ENCODE measurements at regions not wholly inside any gene's neighbourhood (a gene's known extent, or its start where the extent isn't known, plus 50 kb on each side); places are given as distances from the start of the nearest gene placed in this dataset.

- Mint-ChIP-seq H3K9me3 (no peaks in the 10 kb centered on the region), H3K27me3 (no peaks in the 10 kb centered on the region), H3K4me3 (no peak overlapping the region), H3K4me1 (ENCODE audit: unreplicated experiment) (no peaks in the 10 kb centered on the region), H3K36me3 (no peaks in the 10 kb centered on the region), H3K27ac (no peak overlapping the region)
- no peak for DNase-seq (ENCODE audit: extremely low spot score, unreplicated experiment)
- TF ChIP-seq CTCF (conservative IDR thresholded peaks at IDR 0.05), result no peak
Observed at GRCh38 chr12:61863811-61864210, 396.4 kb upstream of the USP15 start.

GRCh38 chr12:61869796-61870195 is 390.4 kb upstream of the USP15 start:
- TF ChIP-seq CTCF (conservative IDR thresholded peaks at IDR 0.05), result no peak
- no peaks in the 10 kb centered on the region for H3K9me3 Mint-ChIP-seq
- no peak overlapping the region for H3K27ac Mint-ChIP-seq
- DNase-seq (ENCODE audit: extremely low spot score, unreplicated experiment), result no peak
- H3K27me3 Mint-ChIP-seq, result no peaks in the 10 kb centered on the region
- no peaks in the 10 kb centered on the region for H3K4me1 Mint-ChIP-seq (ENCODE audit: unreplicated experiment)
- no peaks in the 10 kb centered on the region for H3K36me3 Mint-ChIP-seq
- H3K4me3 Mint-ChIP-seq, result no peak overlapping the region

- Mint-ChIP-seq H3K9me3 (no peaks in the 10 kb centered on the region), H3K4me1 (ENCODE audit: unreplicated experiment) (no peaks in the 10 kb centered on the region), H3K27me3 (no peaks in the 10 kb centered on the region), H3K36me3 (no peaks in the 10 kb centered on the region), H3K4me3 (no peak overlapping the region), H3K27ac (no peak overlapping the region)
- no peak for DNase-seq (ENCODE audit: extremely low spot score, unreplicated experiment)
- no peak for TF ChIP-seq CTCF (conservative IDR thresholded peaks at IDR 0.05)
Observed at GRCh38 chr12:61870658-61871484, 389.3 kb upstream of the USP15 start.

GRCh38 chr12:61871485-61871810 is 388.8 kb upstream of the USP15 start:
- no peaks in the 10 kb centered on the region for H3K4me1 Mint-ChIP-seq (ENCODE audit: unreplicated experiment)
- no peak overlapping the region for H3K4me3 Mint-ChIP-seq
- TF ChIP-seq CTCF (conservative IDR thresholded peaks at IDR 0.05), result no peak
- H3K27me3 Mint-ChIP-seq, result no peaks in the 10 kb centered on the region
- H3K27ac Mint-ChIP-seq, result no peak overlapping the region
- H3K9me3 Mint-ChIP-seq, result no peaks in the 10 kb centered on the region
- no peaks in the 10 kb centered on the region for H3K36me3 Mint-ChIP-seq
- DNase-seq (ENCODE audit: extremely low spot score, unreplicated experiment), result no peak

- Mint-ChIP-seq H3K27me3 (peaks cover 3% of the 10 kb centered on the region), H3K4me1 (ENCODE audit: unreplicated experiment) (no peaks in the 10 kb centered on the region), H3K4me3 (no peak overlapping the region), H3K36me3 (no peaks in the 10 kb centered on the region), H3K27ac (no peak overlapping the region), H3K9me3 (no peaks in the 10 kb centered on the region)
- no peak for DNase-seq (ENCODE audit: extremely low spot score, unreplicated experiment)
- no peak for TF ChIP-seq CTCF (conservative IDR thresholded peaks at IDR 0.05)
Observed at GRCh38 chr12:61879229-61879628, 381.0 kb upstream of the USP15 start.
